ENCODE measurements at regions not wholly inside any gene's neighbourhood (a gene's known extent, or its start where the extent isn't known, plus 50 kb on each side); places are given as distances from the start of the nearest gene placed in this dataset.

DNA sequence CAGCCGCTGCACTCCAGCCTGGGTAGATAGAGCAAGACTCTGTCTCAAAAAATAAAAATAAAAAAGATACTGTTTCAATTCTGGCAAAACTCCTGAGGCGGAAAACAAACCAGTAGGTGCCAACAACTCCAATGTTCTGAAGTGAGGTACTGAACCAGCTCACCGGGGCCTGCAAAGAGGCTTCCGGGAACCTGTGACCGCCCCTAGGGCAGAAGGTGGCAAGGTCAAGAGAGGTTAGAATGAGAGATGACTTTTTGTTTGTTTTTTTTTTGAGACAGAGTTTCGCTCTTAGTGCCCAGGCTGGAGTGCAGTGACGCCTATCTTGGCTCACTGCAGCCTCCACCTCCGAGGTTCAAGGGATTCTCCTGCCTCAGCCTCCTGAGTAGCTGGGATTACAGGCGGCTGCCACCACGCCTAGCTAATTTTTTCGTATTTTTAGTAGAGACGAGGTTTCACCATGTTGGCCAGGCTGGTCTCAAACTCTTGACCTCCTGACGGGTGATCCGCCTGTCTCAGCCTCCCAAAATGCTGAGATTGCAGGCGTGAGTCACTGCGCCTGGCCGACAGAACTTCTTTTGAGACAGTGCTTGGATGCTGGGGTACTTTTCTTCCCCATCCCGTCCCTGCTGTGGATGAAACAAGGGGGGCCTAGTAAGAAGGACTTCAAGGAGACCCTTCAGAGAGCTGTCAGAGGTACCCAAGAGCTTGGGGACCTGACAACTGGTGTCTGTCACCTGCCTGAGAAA lies 91.9 kb upstream of the SLC25A33 start:
- peaks cover 15% of the 10 kb centered on the region for H3K27me3 Mint-ChIP-seq (ENCODE audit: unreplicated experiment)
- H3K27ac Mint-ChIP-seq (ENCODE audit: unreplicated experiment) = no peak overlapping the region

DNA sequence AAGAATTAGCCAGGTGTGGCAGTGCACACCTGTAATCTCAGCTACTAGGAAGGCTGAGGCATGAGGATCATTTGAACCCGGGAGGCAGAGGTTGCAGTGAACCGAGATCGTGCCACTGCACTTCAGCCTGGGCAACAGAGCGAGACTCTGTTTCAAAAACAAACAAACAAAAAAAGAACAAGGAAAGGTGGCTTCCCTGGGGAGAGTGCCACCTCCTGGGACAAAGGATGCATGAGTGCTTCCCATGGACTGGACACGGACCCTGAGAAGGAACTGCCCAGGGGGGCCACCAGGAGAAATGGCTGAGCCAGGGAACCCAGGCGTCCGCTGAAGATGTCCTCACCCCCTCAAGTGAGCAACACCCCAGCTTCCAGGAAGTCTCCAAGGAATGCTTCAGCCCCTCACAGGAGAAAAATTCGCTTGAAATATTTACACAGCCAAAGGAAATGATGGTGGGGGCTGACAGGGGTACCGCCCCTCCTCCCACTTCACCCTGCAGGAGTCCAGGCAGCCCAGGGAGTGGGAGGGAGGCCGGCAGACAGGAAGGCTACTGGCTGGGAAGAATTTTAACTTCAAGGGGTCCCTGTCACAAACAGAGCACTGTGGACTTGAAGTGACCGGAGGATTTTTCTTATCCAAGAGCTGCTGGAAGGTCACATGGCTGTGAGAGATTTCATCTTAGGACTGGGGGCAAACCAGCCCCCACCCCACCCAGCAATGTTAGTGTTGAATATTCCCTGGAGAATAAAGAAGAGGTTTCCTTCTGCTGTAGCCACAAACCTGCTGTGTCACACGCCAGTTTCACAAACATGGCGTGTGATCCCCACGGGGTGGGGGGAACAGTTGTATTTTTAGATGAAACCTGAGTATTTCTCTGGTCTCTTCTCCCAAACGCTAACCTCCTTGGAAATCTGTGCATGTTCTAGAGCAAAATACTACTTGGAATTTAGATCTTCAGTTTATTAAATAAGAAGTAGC lies 90.8 kb upstream of the SLC25A33 start:
- Mint-ChIP-seq H3K27ac (ENCODE audit: unreplicated experiment) (no peak overlapping the region), H3K27me3 (ENCODE audit: unreplicated experiment) (peaks cover 26% of the 10 kb centered on the region), H3K4me1 (ENCODE audit: low read depth, unreplicated experiment) (no peaks in the 10 kb centered on the region), H3K9me3 (ENCODE audit: low read depth, unreplicated experiment) (no peaks in the 10 kb centered on the region), H3K4me3 (ENCODE audit: low read depth, unreplicated experiment) (no peak overlapping the region), H3K36me3 (ENCODE audit: insufficient read depth, unreplicated experiment) (no peaks in the 10 kb centered on the region)
- no TSS peak for BruUV-seq (replicated peaks)
- no peak for DNase-seq
- intact Hi-C loops (cut with micrococcal nuclease; ENCODE audit: unreplicated experiment) = no loop called here
- TF ChIP-seq, protein P1, sequence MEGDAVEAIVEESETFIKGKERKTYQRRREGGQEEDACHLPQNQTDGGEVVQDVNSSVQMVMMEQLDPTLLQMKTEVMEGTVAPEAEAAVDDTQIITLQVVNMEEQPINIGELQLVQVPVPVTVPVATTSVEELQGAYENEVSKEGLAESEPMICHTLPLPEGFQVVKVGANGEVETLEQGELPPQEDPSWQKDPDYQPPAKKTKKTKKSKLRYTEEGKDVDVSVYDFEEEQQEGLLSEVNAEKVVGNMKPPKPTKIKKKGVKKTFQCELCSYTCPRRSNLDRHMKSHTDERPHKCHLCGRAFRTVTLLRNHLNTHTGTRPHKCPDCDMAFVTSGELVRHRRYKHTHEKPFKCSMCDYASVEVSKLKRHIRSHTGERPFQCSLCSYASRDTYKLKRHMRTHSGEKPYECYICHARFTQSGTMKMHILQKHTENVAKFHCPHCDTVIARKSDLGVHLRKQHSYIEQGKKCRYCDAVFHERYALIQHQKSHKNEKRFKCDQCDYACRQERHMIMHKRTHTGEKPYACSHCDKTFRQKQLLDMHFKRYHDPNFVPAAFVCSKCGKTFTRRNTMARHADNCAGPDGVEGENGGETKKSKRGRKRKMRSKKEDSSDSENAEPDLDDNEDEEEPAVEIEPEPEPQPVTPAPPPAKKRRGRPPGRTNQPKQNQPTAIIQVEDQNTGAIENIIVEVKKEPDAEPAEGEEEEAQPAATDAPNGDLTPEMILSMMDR (IDR thresholded peaks at IDR 0.05; ENCODE audit: unreplicated experiment) = no peak
- CTCF ChIA-PET = interaction anchor here (0.9 kb wide), 1 partner anchor 284 kb away, joined by 3 read pairs; no protein-coding TSS in a partner anchor

More for the DNA sequence above, 91.9 kb upstream of the SLC25A33 start:
- no peaks in the 10 kb centered on the region for H3K36me3 Mint-ChIP-seq (ENCODE audit: insufficient read depth, unreplicated experiment)
- no peaks in the 10 kb centered on the region for H3K4me1 Mint-ChIP-seq (ENCODE audit: low read depth, unreplicated experiment)
- H3K4me3 Mint-ChIP-seq (ENCODE audit: low read depth, unreplicated experiment) = no peak overlapping the region
- TF ChIP-seq, protein P1 (IDR thresholded peaks at IDR 0.05; ENCODE audit: unreplicated experiment) = no peak
- no peaks in the 10 kb centered on the region for H3K9me3 Mint-ChIP-seq (ENCODE audit: low read depth, unreplicated experiment)
- intact Hi-C loops (cut with micrococcal nuclease; ENCODE audit: unreplicated experiment) = no loop called here
- no peak for DNase-seq
- CTCF ChIA-PET = interaction anchor here (0.9 kb wide), 1 partner anchor 283 kb away, joined by 3 read pairs; no protein-coding TSS in a partner anchor
- BruUV-seq (replicated peaks) = no TSS peak

- H3K27ac Mint-ChIP-seq (ENCODE audit: unreplicated experiment) = no peak overlapping the region
- peaks cover 28% of the 10 kb centered on the region for H3K27me3 Mint-ChIP-seq (ENCODE audit: unreplicated experiment)
- no peaks in the 10 kb centered on the region for H3K36me3 Mint-ChIP-seq (ENCODE audit: insufficient read depth, unreplicated experiment)
- TF ChIP-seq, protein P1 (IDR thresholded peaks at IDR 0.05; ENCODE audit: unreplicated experiment) = no peak
- CTCF ChIA-PET = no interaction called here
- intact Hi-C loops (cut with micrococcal nuclease; ENCODE audit: unreplicated experiment) = no loop called here
- H3K9me3 Mint-ChIP-seq (ENCODE audit: low read depth, unreplicated experiment) = no peaks in the 10 kb centered on the region
- DNase-seq = no peak
- H3K4me3 Mint-ChIP-seq (ENCODE audit: low read depth, unreplicated experiment) = no peak overlapping the region
- BruUV-seq (replicated peaks) = no TSS peak
- no peaks in the 10 kb centered on the region for H3K4me1 Mint-ChIP-seq (ENCODE audit: low read depth, unreplicated experiment)
These were observed 90.1 kb upstream of the SLC25A33 start for GRCh38 chr1:9449110-9449627.

DNA sequence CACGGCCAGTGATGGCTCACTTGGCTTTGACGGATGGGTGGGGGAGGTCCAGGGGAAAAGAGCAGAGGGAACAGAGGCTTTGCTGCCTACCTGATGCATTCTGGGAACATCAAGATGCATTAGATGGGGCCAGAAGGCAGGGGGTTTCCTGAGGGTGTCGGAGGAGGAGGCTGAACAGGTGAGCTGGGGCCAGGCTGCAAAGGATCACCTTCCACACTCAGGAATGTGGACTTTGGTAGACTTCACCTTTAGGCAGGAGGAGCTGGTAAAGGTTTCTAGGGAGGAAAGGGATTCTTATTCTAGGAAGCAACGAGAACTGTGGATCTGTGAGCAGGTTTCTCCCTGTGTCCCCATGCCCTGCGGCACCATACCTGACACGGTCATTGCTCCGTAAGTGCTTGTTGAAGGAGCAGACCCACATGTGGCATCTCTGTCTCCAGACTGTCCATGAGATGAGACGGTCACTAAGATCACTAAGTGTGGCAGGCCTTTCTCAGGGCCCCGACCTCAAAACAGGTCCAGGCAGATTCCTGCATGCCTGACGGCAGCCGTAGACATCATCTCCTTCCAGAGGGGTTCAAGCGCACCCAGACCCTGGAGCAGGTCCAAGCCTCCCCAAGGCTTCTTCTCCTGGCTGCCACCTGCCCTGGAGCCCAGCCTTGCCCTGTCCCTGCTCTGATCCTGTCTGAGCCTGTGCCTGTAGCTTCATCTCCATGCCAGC lies 89.1 kb upstream of the SLC25A33 start:
- CTCF ChIA-PET = no interaction called here
- H3K9me3 Mint-ChIP-seq (ENCODE audit: low read depth, unreplicated experiment) = no peaks in the 10 kb centered on the region
- peaks cover 28% of the 10 kb centered on the region for H3K27me3 Mint-ChIP-seq (ENCODE audit: unreplicated experiment)
- no TSS peak for BruUV-seq (replicated peaks)
- no peak overlapping the region for H3K4me3 Mint-ChIP-seq (ENCODE audit: low read depth, unreplicated experiment)
- no peaks in the 10 kb centered on the region for H3K4me1 Mint-ChIP-seq (ENCODE audit: low read depth, unreplicated experiment)
- TF ChIP-seq, protein P1 (IDR thresholded peaks at IDR 0.05; ENCODE audit: unreplicated experiment) = no peak
- no peak for DNase-seq
- intact Hi-C loops (cut with micrococcal nuclease; ENCODE audit: unreplicated experiment) = no loop called here
- no peak overlapping the region for H3K27ac Mint-ChIP-seq (ENCODE audit: unreplicated experiment)
- no peaks in the 10 kb centered on the region for H3K36me3 Mint-ChIP-seq (ENCODE audit: insufficient read depth, unreplicated experiment)
